ENCODE measurements at regions not wholly inside any gene's neighbourhood (a gene's known extent, or its start where the extent isn't known, plus 50 kb on each side); places are given as distances from the start of the nearest gene placed in this dataset.
A peak's percentile ranks its signal among the peaks of the same experiment; 100 is the strongest.

DNA sequence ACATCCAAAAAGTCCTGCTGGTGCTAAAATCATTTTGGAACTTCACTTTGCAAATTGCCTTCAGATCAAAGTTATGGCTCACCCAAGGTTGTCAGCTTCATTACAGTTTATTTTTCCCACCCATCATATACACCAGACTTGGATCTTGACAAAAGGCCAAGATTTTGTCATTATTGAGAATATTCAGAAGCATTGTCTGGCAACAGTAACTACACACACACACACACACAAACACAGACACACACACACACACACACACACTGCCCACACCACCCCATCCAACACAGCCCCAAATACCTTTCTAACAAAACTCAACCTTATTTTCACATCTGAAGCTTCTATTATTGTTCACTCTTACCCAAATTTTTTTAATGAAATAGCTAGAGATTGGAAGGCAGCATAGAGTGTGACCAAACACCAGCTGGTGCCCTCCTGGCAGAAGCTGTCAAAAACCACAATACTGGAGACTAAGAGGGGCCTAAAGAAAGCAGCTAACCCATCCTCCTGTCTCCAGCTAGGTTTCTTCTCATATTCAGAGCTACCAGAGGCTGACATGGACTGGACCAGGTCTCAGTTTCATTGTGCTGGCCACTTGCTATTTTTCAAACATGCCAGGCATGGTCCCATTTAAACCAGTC lies 139.1 kb upstream of the ZC3H11B start:
- in situ Hi-C loops (cut with HindIII; ENCODE audit: low pct_unique_long_range_greater_than_20kb, low sequenced_read_pairs), result no loop called here
- no peak for DNase-seq (ENCODE audit: low read depth, low spot score)

DNA sequence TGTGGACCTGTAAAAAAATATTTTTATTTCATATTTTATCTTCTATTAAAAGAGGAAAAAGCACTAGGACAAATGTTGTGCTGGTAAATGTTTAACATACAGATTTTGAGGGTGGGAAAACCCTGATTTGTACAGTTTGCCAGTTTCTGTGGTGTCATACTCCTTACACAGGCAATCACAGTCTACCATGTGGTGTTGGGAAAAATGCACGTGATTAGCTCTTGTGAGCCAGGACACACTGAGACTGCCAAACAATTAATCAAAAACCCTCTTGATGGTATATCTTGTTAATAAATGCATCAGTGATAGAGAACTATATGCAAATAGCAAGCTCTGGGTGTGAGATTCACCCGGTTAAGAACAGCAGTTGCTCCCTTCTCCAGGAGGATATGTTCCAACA lies 136.5 kb upstream of the ZC3H11B start:
- no peak for DNase-seq (ENCODE audit: low read depth, low spot score)
- in situ Hi-C loops (cut with HindIII; ENCODE audit: low pct_unique_long_range_greater_than_20kb, low sequenced_read_pairs), result no loop called here

DNA sequence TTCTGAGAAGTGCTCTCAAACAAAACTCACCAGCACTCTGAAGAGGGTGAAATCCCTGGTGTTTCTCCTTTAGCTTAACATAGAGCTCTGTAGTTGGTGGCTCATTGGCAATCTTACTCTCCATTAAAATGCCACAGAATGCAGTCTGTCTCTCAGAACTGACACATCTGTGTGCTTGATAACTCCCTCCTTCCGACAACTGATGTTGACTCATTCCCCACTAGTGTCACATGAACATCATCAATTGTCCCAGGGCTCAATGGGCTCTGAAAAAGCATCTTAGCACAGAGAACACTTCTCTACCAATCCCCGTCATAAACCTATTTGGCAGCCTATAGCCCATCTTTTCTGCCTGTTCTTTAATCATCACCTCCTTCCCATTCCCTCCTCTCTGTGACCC lies 133.2 kb upstream of the ZC3H11B start:
- peak; percentile 60 for DNase-seq (ENCODE audit: low read depth, low spot score)
- in situ Hi-C loops (cut with HindIII; ENCODE audit: low pct_unique_long_range_greater_than_20kb, low sequenced_read_pairs), result no loop called here

DNA sequence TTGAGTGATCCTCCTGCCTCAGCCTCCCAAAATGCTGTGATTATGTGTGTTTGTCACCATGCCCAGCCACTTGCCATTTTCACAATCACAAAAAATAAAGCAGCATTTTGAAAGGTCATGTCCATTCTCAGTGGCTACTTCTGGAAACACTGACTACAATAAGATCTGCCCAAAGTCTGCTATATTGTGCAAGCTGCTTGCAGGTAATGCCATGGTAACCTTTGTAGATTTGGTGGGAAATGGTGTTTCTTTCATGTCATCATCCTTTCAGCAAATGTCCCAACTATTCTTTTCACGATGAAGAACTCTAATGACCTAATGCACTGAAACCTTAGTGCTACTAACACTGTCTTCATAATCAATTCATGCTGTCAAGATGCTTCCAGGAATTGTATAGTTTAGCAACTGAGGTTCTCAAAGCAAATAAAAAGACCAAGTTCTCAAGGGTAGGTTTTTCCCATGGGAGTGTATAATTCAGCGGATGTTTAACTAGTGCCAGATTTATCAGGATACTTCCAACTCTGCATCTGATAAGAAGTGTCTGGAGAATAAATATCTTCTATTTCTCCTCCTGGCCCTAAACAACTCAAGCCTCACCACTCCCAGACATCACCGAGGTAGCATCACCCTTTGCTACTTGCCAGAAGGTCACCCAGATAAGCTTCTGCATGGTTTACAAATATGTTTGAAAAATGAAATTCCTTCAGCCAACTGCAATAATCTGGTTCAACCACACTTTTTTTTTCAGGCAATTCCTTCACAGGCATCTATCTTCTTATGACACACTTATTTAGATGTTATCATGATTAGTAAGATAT lies 132.0 kb upstream of the ZC3H11B start:
- DNase-seq (ENCODE audit: low read depth, low spot score), result no peak
- in situ Hi-C loops (cut with HindIII; ENCODE audit: low pct_unique_long_range_greater_than_20kb, low sequenced_read_pairs), result no loop called here

DNA sequence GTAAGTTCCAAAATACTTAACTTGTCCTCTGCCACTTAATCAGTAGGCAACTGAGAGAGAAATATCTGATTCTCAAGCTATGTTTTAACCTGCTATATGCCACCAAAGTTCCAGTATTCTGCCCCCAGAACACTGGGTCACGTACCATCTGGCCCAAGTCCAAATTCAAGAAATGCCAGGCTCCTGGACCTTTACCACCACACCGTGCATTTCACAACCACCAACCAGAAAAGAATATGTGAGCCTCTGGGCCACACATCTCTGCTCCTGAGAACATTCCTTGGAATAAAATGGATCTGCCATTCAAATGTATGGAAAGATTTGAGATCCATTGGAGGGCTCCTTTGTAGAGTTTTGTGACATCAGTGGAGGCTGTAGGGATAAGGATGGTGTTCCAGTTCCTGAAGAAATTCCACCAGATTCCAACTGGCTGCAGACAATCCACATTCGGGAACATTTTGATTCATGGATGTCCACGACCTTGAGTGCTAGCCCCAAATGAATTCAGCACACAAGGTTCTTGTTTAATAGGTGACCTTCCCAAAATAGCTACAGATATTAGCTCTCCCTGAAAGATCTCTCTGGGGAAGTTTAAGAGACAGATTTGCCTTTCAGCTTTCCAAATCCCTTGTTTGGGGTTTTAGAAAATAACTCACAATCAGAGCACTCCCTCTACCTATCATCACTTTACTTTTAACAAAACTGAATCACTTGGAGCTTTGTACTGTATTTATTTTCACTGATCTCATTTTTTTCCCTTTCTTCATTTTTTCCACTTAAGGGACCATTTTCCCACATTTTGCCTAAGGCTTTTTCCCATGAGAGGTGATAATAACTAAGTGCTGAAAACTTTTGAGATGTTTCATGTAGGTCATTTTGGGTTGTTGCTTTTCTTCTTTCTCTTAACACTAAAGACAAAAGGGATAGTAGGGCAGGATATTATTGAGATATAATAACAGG lies 128.4 kb upstream of the ZC3H11B start:
- no peak for DNase-seq (ENCODE audit: low read depth, low spot score)
- in situ Hi-C loops (cut with HindIII; ENCODE audit: low pct_unique_long_range_greater_than_20kb, low sequenced_read_pairs), result no loop called here

DNA sequence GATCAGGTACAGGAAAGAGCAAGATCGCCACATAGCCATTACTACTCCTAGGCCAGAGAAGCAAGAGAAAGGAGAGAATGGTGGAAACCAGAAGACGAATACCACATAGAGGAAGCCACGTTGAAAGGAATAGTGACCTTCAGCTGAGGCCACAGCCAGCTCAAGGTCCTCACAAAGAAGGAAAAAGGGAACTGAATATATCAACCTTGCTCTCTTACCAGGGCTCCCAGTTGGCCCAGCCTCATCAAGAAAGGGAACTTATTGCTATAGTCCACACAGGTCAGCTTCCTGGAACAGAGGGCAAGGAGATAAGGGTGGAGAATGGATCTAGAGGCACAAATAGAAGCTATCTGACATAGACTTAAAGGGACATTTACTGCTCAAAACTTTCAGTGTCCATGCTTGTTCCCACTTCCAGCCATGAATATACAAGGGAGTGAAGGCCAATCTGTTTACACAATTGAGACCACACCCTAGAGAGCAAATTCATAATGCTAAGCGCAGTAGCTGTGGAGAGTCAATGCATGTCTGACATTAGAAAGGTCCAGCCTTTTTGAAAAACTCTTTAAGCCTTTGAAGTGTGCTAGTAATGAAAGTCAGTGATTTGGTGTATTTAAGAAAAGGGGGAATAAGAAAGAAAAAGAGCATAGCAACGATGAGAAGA lies 120.7 kb upstream of the ZC3H11B start:
- in situ Hi-C loops (cut with HindIII; ENCODE audit: low pct_unique_long_range_greater_than_20kb, low sequenced_read_pairs), result no loop called here
- DNase-seq (ENCODE audit: low read depth, low spot score), result no peak

DNA sequence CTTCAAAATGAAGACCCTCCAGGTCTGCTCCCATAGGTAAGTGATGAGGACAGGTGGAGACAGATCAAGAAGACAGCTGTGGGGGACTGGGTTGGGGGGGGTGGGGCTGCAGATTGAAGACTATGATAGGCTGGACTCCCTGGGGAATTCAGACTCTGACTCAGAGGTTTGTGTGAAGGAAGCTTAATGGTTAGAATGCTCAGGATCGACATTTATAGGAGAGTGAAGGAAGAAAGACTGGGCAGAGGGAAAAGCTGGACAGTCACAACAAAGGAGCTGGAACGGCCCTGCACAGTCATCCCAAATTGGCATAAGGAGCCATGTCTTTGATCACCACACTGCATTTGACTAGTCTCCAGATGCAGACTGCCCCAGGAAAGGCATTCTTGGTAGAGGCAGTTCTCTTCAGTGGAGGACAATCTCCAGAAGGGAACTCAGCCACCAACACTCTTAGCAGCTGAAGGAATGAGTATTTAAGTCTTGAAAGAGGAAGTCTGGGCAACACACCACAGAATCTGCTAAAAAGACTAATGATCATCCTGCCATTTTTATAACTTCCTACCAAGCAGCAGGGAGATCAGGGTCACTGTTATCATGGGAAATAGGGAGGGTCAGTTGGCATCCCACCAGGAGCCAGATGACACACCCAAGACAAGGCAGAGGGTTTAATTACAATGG lies 120.0 kb upstream of the ZC3H11B start:
- in situ Hi-C loops (cut with HindIII; ENCODE audit: low pct_unique_long_range_greater_than_20kb, low sequenced_read_pairs), result no loop called here
- DNase-seq (ENCODE audit: low read depth, low spot score), result no peak

DNA sequence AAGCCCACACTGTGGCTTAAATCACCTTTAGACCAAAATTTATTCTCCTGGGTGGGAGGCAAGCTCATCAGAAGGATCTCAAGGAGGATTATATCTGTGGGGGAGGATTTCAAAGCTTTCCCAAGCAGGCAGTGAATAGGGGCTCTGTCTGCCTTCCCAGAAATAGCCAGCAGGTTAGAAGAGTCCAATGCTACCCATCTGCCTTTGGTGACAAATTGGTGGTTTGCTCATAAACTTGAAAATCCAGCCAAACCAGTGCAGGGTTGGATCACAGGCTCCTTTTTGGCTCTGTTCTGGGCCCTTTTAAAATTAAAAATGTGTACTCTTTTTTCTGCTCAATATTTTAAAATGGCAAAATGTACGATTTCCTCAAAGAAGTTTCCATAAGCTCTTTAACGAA lies 118.9 kb upstream of the ZC3H11B start:
- in situ Hi-C loops (cut with HindIII; ENCODE audit: low pct_unique_long_range_greater_than_20kb, low sequenced_read_pairs), result no loop called here
- DNase-seq (ENCODE audit: low read depth, low spot score), result peak; percentile 71

DNA sequence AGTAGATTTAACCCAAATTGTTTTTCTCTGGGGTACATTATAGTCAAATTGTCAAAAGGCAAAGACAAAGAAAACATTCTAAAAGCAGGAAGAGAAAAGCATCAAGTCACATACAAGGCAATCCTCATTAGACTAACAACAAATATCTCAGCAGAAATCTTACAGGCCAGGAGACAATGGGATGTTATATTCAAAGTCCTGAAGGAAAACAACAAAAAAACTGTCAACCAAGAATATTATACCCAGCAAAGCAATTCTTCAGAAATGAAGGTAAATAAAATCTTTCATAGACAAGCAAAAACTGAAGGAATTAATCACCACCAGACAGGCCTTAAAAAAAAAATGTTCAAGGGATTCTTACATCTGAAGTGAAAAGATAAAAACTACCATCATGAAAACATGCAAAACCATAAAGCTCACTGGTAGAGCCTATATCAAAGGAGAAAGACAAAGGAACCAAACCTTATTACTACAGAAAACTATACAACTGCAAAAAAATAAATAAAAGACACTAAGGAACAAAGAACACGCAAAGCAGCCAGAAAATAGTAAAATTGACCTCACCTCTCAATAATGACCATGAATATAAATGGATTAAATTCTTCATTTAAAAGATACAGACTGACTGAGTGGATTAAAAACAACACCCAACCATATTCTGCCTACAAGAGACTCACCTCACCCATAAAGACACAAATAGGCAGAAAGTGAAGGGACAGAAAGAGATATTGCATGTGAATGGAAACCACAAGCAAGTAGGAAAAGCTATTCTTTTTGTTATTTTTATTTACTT lies 113.8 kb upstream of the ZC3H11B start:
- in situ Hi-C loops (cut with HindIII; ENCODE audit: low pct_unique_long_range_greater_than_20kb, low sequenced_read_pairs), result no loop called here
- DNase-seq (ENCODE audit: low read depth, low spot score), result no peak

DNA sequence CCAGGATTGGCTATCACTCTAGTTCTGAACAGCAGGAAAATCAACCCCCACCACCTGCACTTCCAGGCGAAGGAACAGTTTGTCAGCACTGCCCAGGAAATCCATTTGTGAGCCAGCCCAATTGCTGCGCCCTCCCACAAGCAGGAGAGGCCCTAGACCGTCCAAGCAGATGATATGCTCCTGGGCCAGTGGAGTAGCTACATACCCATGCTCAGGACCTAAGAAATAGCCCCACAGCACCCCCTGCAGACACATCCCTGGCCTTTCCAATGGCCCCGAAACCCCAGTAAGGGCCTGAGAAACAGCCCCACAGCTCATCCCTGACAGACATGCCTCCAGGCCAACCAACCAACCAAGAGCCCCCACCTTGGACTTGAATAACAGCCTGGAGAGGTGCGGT lies 111.5 kb upstream of the ZC3H11B start:
- in situ Hi-C loops (cut with HindIII; ENCODE audit: low pct_unique_long_range_greater_than_20kb, low sequenced_read_pairs), result no loop called here
- peak; percentile 56 for DNase-seq (ENCODE audit: low read depth, low spot score)

DNA sequence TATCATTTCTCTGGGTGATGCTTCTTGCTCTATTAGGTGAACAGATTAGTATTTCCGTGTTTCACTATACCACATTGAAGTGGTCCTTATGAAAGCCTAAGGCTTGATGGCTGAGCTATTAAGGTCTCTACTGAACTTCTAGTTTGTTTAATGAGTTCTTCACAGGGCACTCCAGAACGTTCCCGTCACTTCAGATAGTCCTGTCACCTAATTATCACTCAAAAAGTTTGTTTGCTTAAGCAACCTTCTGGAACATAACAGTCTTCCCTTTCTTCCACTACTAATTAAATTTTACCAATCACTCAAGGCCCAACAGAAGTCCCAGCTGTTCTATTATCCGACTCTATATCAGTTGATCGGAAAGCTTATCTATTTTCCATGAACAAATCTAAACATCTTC lies 104.6 kb upstream of the ZC3H11B start:
- in situ Hi-C loops (cut with HindIII; ENCODE audit: low pct_unique_long_range_greater_than_20kb, low sequenced_read_pairs), result no loop called here
- no peak for DNase-seq (ENCODE audit: low read depth, low spot score)

DNA sequence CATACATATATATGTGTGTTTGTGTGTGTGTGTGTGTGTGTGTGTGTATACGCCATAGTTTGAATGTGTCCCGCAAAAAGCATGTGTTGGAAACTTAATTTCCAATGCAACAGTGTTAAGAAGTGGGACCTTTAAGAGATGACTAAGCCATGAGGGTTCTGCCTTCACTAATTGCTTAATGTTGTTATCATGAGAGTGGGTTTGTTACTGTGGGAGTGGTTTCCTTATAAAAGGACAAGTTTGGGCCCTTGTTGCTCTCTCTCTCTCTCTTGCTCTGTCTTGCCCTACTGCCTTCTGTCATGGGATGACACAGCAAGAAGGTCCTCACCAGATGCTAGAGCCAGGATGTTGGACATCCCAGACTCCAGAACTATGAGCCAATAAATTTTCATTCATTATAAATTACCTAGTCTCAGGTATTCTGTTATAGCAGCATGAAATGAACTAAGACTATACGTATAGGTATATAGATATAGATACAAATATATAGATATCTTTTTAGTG lies 103.8 kb upstream of the ZC3H11B start:
- in situ Hi-C loops (cut with HindIII; ENCODE audit: low pct_unique_long_range_greater_than_20kb, low sequenced_read_pairs), result no loop called here
- DNase-seq (ENCODE audit: low read depth, low spot score), result no peak

DNA sequence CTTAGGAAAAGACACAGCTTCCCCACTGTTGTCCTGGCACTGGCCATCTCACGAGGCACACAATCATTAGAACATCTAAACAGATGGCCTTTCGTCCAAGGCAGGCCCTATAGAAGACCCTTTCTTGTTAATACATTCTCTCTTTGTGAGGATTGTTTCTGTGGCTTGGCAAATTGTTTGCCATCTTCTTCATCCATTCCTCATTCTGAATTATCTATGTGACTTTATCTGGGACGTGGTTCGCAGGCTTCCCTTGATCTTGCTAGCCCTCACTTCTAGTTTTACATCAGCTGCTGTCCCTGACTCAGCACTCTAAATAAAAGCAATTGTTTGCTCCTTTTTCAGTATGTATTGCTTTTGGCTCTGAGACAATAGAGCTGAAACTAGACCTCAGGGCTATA lies 101.1 kb upstream of the ZC3H11B start:
- in situ Hi-C loops (cut with HindIII; ENCODE audit: low pct_unique_long_range_greater_than_20kb, low sequenced_read_pairs), result no loop called here
- peak; percentile 98 for DNase-seq (ENCODE audit: low read depth, low spot score)

DNA sequence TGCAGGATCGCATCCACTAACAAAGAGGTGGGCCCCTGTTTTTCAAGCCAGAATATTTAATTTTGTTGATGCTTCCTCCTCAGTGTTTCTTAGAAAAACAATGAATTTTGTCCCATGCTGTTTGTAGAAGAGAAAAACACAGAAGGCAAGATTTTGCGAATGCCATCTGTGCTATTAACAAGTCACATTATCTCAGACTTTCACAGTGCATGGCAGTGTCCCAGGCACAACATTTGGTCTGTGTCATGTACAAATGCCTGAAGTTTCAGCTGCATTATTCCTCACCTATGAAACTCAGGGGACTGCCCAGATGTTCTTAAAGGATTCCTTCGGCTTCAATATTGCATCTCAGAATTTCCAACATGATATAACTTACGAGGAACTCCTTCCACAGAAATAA lies 99.6 kb upstream of the ZC3H11B start:
- in situ Hi-C loops (cut with HindIII; ENCODE audit: low pct_unique_long_range_greater_than_20kb, low sequenced_read_pairs), result no loop called here
- no peak for DNase-seq (ENCODE audit: low read depth, low spot score)

DNA sequence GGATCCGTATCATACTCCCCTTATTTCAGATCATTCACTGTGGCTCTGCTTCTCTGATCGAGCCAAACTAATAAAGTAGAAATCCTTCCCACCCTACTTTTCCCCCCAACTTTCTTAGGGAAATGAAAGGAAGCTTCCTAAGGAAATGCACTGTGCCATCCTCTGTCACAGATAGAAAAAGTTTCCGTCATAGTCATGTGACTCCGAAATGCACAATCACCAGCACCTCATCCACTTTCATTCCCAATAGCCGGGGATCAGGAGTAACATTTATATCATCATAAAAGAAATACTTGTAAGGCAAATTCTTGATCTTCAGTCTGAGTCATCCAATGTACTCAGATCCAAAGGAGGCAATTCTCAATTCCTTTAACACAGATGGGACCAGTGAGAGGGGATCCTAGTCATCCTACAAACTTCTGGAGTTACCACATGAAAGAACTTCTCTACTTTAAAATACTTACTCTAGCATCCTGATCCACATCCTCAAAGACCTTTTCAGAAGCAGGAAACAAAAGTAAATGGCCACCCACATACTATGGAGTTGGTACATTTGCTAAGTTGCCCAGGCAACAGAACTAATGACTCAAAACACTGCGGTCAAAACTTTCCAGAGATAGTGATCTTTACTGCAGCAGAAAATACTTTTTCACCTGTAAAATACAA lies 97.8 kb upstream of the ZC3H11B start:
- in situ Hi-C loops (cut with HindIII; ENCODE audit: low pct_unique_long_range_greater_than_20kb, low sequenced_read_pairs), result no loop called here
- DNase-seq (ENCODE audit: low read depth, low spot score), result peak; percentile 10

DNA sequence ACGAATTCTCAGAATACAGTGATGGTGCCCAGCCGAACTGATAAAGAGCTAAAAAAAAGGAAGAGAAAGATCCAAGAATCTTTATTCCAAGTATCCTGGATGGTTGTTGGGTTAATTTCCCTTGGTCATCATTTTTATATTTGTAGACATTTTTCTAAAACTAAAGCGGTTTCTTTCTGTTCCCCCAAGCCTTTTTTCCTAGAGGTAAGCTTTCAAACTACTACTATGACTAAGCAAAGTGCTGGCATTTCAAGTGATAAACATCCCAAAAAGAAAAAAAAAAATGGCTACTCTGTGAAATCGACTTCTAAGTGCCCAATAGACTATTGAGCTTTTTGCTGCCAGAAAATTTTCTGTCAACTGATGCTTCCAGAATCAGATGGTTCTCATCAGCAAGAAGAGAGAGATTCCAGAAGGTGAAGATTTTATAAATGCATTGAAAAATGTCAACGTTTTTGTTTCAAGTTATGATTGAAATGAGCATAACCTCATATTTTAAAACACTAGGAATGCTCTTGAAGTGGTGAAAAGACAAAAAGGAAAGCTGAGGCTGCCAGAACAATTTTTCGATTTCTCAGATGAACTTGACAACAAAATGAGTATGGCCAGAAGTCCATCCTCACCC lies 96.1 kb upstream of the ZC3H11B start:
- in situ Hi-C loops (cut with HindIII; ENCODE audit: low pct_unique_long_range_greater_than_20kb, low sequenced_read_pairs), result no loop called here
- no peak for DNase-seq (ENCODE audit: low read depth, low spot score)

Data from SK-MEL-5 (cell line).